Memory B cell (primary cell): ENCODE measurements at regions not wholly inside any gene's neighbourhood (a gene's known extent, or its start where the extent isn't known, plus 50 kb on each side); places are given as distances from the start of the nearest gene placed in this dataset.

Experiments
- ATAC-seq: fragments of 150-1000 bp; cut with Tn5 transposase; 2 replicates; pipeline ENCODE4 v1.10.0; 2021; ENCODE audit warnings: low read depth, mild to moderate bottlenecking, moderate library complexity
- DNase-seq, 2 donors: peaks; one replicate each; pipeline ENCODE4 v3.0.0; 2022; ENCODE audit warnings: low spot score in 2 of 2
- H3K27ac Mint-ChIP-seq: one replicate; pipeline ENCODE4 v1.8.0; 2022; ENCODE audit warnings: mild to moderate bottlenecking, moderate library complexity, mixed read lengths
- H3K27me3 Mint-ChIP-seq: one replicate; pipeline ENCODE4 v1.8.0; 2022; ENCODE audit warnings: mixed read lengths
- H3K36me3 Mint-ChIP-seq: one replicate; pipeline ENCODE4 v1.8.0; 2022; ENCODE audit warnings: mild to moderate bottlenecking, mixed read lengths
- H3K4me1 Mint-ChIP-seq: one replicate; pipeline ENCODE4 v1.8.0; 2022; ENCODE audit warnings: mixed read lengths
- H3K4me3 Mint-ChIP-seq: one replicate; pipeline ENCODE4 v1.8.0; 2022; ENCODE audit warnings: mild to moderate bottlenecking, moderate library complexity, mixed read lengths
- H3K9me3 Mint-ChIP-seq: one replicate; pipeline ENCODE4 v1.8.0; 2022; ENCODE audit warnings: mixed read lengths

DNA sequence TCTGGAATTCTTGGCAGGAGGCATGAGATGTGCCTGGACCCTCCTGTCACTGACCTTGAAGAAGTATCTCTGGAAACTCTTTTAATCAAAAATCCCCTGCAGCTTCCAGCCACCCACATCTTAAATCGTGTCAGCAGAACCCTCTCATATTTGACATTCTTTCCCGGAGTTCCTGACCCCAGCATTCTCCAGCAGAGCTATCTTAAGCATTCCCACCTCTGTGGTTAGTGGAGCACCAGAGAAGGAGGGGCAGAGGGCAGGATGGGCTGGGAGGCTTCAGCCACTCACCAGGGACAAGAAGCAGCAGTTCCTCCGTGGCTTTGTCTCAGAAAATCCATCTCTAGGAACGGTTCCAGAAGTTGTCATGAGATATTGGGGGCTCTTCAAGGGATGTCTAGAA is 149.9 kb downstream of the RGS9 start:
- no peaks in the 10 kb centered on the region for H3K36me3 Mint-ChIP-seq
- H3K4me3 Mint-ChIP-seq: no peak overlapping the region
- no peak overlapping the region for H3K27ac Mint-ChIP-seq
- ATAC-seq: no peak
- H3K9me3 Mint-ChIP-seq: peaks cover 8% of the 10 kb centered on the region
- peaks cover 12% of the 10 kb centered on the region for H3K27me3 Mint-ChIP-seq
- DNase-seq: no peak
- no peaks in the 10 kb centered on the region for H3K4me1 Mint-ChIP-seq

DNA sequence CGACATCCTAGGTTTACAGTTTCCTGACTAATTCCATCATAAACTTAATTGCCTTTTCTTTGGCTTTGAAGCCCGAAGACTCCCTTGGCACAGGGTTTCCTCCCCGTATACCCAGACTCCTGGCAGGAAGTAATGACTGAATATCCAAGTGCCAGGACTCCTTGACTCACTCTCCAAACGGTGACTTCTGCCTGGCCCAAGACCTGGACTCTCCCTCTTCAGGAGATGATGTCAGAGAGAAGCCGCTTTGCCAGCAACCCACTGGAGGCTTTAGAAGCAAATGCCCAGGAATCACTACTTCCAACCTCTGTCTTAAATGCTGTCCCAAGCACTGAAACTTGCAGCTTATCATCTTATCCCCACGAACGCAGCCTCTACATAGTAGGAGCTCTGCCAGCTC is 146.5 kb downstream of the RGS9 start:
- Mint-ChIP-seq H3K27ac (no peak overlapping the region), H3K27me3 (peaks cover 12% of the 10 kb centered on the region), H3K36me3 (no peaks in the 10 kb centered on the region), H3K4me1 (no peaks in the 10 kb centered on the region), H3K9me3 (peaks cover 10% of the 10 kb centered on the region), H3K4me3 (no peak overlapping the region)
- DNase-seq (no peak), ATAC-seq (no peak)

DNA sequence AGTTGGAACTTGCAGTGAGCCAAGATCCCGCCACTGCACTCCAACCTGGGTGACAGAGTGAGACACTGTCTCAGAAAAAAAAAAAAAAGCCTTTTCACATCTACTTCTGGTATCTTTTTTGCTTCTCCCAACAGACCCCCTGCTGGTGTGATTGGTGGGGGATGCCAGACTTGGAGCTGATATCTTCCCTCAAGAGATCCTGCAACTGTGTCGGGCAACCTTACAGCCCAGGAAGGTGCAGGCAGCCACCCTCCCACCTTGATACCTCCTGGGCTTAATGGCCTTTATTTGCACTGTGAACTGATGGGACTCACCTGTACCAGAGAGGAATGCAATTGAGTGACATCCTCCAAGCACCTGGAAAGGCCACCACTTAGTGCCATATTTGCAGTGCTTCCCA is 142.3 kb downstream of the RGS9 start:
- peaks cover 8% of the 10 kb centered on the region for H3K9me3 Mint-ChIP-seq
- no peak overlapping the region for H3K27ac Mint-ChIP-seq
- peaks cover 4% of the 10 kb centered on the region for H3K27me3 Mint-ChIP-seq
- no peaks in the 10 kb centered on the region for H3K36me3 Mint-ChIP-seq
- no peak for DNase-seq
- H3K4me1 Mint-ChIP-seq: no peaks in the 10 kb centered on the region
- ATAC-seq: no peak
- H3K4me3 Mint-ChIP-seq: no peak overlapping the region

DNA sequence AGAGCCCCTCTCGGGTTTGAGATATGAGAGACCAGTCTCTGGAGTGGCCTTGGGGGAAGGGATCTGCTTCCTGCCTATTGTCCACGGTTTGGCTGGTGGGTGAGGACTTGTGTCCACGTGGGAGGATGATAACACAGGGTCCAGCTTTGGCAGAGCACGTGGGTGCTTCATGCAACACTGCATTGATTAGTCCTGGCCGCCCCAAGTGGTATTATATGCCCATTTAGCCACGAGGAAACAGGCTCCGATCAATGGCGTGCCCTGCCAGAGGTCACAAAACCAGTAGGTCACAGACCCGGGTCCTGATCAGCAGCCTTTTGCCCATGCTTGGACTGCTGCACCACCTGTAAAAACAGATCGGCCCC is 141.6 kb downstream of the RGS9 start:
- H3K27ac Mint-ChIP-seq: no peak overlapping the region
- peaks cover 5% of the 10 kb centered on the region for H3K9me3 Mint-ChIP-seq

DNA sequence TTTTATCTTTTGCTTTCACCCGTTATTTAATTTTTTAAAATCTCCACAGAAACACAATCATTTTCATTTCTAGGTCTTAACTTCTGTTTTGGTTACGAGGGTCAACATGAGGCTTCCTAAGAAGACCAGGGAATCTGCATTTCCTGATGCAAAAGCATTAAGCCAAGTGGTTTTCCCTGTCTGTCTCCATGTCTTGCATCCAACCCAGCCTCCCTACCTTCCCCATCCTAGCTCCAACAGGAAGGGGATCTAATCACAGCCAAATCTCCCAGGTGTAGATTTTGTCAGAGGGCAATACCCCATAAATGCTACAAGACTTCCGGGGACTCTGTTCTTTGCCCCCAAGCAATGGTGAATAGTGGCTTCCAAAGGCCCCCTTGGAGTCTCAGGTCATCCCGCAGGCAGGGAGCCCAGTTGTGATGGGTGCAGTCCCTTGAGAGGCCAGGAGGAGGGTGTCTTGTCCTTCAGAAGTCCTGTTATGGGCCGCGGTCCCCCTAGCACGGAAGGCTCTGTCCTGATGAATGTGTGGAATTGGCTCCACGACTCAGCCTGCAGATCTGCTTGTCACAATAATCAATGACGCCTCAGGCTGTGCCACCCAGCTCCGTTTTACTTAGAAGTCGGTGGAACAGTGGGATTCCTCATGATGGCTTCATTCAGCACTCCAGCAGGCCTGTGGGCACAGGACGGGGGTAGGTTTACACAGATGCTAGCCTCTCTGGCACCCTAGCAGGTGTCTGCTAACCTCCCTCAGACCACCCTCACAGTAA is 141.1 kb downstream of the RGS9 start:
- DNase-seq (no peak), ATAC-seq (no peak)
- H3K36me3 Mint-ChIP-seq: no peaks in the 10 kb centered on the region
- no peak overlapping the region for H3K27ac Mint-ChIP-seq
- peaks cover 2% of the 10 kb centered on the region for H3K27me3 Mint-ChIP-seq
- H3K4me1 Mint-ChIP-seq: no peaks in the 10 kb centered on the region
- H3K4me3 Mint-ChIP-seq: no peak overlapping the region
- peaks cover 5% of the 10 kb centered on the region for H3K9me3 Mint-ChIP-seq

More for the DNA sequence above, 141.6 kb downstream of the RGS9 start:
- ATAC-seq (no peak), DNase-seq (no peak)
- Mint-ChIP-seq H3K27me3 (peaks cover 1% of the 10 kb centered on the region), H3K36me3 (no peaks in the 10 kb centered on the region), H3K4me3 (no peak overlapping the region), H3K4me1 (no peaks in the 10 kb centered on the region)

DNA sequence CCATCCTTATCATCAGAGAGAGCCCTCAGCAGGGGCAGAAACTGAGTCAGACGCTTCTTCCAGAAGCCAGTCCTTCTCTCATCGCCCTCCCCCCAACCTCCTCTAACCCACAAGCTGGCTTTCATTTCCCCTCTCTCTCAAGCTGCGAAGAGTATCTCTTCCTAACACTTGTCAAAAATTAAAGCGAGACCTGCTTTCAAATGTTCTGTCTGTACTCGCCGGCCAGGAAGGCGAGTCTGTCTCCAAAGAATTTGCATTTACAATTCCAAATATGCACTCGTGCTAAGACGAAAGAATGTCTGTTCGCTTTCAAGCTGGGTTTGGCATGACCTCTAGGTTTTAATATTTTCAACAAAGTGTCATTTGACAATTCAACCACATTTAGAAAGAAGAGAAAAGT is 140.4 kb downstream of the RGS9 start:
- Mint-ChIP-seq H3K4me1 (no peaks in the 10 kb centered on the region), H3K27ac (no peak overlapping the region), H3K36me3 (no peaks in the 10 kb centered on the region), H3K4me3 (no peak overlapping the region), H3K27me3 (peaks cover 4% of the 10 kb centered on the region), H3K9me3 (peaks cover 2% of the 10 kb centered on the region)
- DNase-seq (no peak), ATAC-seq (no peak)
